OCI-M1 (cell line): ENCODE measurements at regions not wholly inside any gene's neighbourhood (a gene's known extent, or its start where the extent isn't known, plus 50 kb on each side); places are given as distances from the start of the nearest gene placed in this dataset.

Source experiments
- DNase-seq: peaks from one replicate; lab custom pipeline; 2025; lab: John Stamatoyannopoulos, UW

DNA sequence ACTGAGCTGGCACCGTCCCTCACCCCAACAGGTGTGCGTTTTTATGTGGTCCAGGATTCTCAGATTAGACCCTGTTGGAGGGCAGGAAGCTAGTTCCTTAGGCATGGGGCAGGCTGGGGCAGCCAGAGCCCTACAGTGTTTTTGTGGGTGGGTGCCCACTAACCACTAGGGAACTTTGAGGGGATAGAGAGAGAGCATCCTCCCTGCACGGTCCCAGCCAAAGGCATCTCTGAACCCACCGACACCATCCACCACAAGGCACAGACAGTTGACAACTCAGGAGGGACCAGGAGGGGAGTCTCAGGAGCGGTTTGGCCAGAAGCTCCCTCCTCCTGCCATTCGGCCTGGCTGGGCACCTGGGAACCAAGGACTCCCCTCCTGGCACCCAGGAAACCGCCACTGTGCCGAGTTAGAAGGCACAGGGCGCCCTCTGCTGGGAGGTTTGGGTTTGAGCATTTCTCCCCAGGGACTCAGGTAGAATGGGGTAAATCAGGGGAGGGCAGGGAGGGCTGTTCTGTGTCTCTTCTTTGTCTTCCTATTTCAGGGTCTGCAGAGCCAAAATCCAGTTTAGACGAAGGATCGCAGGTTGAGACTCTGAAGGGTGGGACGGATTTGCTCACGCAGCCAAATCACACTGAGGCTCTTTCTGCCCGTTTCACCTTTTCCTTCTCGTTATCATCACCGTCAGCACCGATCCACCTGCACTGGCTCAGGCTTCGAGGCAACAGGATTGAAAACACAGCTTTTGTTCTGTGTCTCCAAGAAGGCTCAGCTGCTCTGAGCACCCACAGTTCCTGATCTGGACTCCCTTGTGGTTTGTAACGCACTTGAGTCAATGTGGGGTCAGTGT, 84.8 kb upstream of the COL13A1 start:
- DNase-seq, result peak; percentile 65

- DNase-seq, result no peak
These were observed 82.8 kb upstream of the COL13A1 start for GRCh38 chr10:69718951-69719350.

GRCh38 chr10:69721690-69722310, 79.9 kb upstream of the COL13A1 start:
- DNase-seq, result no peak

GRCh38 chr10:69723653-69724052, 78.1 kb upstream of the COL13A1 start:
- DNase-seq, result no peak

DNA sequence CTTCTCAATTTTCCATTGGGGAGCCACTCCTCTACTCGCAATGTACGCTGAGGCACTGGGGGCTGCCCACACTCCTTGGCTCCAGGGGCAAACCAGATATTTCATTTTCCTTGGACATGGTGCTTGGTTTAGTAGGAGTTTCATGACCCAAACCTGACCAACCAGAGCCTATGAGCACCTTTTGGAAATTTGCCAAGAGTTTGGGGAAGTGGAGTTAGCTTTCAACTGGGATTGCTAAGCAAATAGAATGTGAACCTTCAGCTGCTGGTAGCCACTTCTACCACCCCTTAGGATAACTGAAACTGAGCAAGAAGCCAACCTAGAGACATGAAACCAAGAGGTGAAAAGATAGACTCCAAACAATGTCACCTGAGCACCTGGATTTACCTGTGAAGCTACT, 74.9 kb upstream of the COL13A1 start:
- no peak for DNase-seq

GRCh38 chr10:69728335-69728870, 73.3 kb upstream of the COL13A1 start:
- DNase-seq, result no peak

DNA sequence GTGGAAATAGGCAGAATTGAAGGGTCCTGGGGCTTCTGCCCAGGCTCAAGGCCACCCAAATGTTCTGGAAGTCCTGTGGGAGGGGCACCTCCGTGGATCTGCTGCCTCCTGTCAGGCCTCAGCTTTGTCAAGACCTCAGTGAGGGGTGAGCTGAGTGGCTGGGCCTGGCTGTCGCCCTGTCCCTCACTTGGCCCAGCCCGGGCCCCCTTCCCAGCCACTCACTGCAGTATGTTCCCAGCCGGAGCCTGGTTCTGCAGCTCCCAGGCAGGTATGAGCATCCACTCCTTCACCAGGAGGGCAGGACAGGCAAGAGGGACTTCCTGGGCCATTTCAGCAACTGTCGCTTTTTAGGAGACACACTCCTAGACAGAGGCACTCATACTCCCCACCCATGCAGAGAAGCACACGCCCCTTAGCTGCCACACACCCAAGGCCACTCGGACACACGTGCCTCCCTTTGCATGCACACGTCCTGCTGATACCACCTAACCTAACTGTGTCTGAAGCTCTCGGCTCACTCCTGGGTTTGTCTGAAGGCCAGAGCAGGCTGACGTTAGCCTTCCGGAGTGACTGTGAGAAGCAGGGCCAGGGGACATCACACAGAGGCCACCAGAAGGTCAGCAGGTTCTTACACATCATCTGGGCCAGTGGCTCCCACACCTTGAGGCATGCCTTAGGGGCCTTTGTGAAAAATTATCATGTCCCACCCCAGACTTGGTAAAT, 72.2 kb upstream of the COL13A1 start:
- DNase-seq, result no peak

- DNase-seq, result no peak
These were observed 71.2 kb upstream of the COL13A1 start for GRCh38 chr10:69730251-69731156.

GRCh38 chr10:69731184-69731583, 70.5 kb upstream of the COL13A1 start:
- no peak for DNase-seq

- DNase-seq, result no peak
These were observed 70.0 kb upstream of the COL13A1 start for GRCh38 chr10:69731698-69732097.

GRCh38 chr10:69732147-69732825, 69.4 kb upstream of the COL13A1 start:
- DNase-seq, result no peak

DNA sequence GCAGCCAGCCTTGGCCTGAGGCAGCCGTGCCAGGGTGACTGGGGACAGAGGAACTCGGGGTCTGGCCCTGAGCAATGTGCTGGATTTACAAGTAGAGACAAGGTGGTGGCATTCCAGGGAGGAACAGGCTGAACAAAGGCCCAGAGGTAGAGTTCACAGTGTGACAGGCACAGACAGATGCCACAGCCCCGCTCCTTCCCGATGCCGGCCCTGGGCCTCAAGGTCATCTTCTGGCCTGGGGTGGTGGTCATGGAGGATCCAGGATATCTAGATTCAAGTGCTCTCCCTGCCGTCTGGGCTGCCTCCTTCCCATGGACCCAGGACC, 68.9 kb upstream of the COL13A1 start:
- DNase-seq, result no peak

DNA sequence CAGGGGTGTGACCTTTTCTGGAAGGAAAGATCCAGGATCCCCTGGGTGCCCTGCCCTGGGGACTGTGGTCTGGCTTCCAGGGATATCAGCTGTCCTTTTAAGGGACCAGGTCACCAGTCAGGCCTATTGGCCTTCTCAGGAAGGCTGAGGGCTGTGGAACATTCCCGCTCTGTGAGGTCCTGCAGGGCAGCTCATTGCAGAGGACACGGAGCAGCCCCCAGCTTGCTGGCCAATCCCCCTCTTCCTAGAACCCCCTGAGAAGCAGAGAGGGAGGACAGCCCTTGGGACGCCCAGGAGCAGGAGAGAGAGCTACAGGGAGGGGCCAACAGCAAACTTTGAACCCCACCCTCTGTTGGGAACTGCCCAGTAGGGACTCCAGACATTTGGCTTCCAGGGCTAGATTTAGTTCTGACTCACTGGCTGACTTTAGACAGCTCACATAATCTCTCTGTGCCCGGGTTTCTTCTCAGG, 67.9 kb upstream of the COL13A1 start:
- DNase-seq, result peak; percentile 34

DNA sequence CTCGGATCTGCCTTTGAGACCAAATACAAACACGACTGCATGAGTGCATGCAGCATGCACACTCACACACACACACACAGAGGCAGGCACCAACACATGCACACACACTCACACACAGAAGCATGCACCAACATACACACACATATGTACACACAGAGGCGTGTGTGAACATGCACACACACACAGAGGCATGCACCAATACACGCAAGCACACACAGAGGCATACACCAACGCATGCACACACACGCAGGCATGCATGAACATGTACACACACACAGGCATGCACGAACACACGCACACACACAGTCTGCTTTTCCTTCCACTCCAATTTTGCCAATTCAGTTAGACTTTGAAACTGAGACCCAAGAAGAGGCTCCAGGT, 67.3 kb upstream of the COL13A1 start:
- DNase-seq, result no peak

DNA sequence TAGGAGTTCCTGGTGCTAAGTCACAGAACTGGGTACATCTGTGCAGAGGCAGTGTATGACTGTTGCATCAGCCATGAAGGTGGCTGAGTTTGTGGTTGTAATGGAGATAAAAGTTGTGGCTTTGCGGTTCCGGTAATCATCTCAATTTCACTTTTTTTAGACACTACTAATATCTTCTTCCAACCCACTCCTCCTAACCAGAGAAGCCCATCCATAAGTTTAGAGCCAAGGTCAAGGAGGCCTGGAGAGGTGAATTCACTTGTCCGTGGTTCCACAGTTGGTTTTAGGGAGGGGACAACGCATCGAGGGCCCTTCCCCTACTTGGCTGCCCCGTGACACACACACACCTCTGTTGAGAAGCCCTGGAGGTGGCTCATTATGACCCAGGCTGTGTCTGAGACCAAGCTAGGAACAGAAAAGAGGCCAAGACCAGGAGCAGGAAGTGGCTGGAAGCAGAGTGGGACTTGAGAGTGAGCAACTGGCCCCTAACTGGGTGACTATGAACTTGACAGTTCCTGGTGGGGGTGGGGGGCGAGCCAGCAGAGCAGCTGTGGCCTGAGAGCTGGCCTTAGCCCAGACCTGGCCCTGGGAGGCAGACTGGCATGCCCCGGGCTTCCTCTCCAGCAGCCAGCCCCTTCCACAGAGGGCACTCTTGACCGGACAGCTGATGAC, 66.8 kb upstream of the COL13A1 start:
- peak; percentile 91 for DNase-seq

GRCh38 chr10:69736886-69737641, 64.6 kb upstream of the COL13A1 start:
- DNase-seq, result no peak

DNA sequence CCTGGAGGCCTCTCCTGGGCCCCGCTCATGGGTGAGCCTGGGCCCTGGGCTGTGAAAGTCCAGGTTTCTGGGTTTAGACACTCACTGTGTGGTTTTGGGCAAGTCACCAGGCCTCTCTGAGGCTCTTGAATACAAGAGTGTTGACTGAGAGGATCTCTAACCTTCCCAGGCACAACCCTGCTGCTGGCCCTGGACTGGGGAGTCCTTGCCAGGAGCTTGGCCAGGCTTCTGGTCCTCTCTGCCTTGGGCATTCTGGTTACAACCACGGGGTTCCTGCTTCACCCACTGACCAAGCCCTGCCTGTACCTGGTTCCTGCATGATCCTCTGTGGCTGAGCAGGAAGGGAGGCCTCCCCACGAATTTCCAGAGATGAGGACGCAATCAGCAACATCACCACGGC, 63.6 kb upstream of the COL13A1 start:
- DNase-seq, result no peak

GRCh38 chr10:69738858-69739435, 62.8 kb upstream of the COL13A1 start:
- no peak for DNase-seq

DNA sequence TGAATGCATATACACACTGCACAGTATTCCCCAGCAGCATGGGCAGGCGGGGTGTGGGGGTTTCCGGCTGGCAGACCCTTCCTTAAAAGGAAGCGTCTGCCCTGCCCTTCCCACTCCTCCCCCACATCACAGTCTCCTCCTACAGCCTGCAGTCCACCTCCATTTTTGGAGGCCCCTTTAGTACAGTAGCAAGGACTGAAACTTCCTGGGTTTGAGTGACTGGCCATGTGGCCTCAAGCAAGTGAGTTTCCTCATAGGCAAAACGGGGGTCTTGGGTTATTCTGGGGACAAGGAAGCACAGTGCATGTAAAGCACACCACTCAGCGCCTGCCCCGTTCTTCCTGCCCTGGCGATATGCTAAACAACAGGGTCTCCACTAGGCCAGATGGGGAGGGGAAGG, 62.1 kb upstream of the COL13A1 start:
- no peak for DNase-seq
